ENCODE measurements at regions not wholly inside any gene's neighbourhood (a gene's known extent, or its start where the extent isn't known, plus 50 kb on each side); places are given as distances from the start of the nearest gene placed in this dataset.

DNA sequence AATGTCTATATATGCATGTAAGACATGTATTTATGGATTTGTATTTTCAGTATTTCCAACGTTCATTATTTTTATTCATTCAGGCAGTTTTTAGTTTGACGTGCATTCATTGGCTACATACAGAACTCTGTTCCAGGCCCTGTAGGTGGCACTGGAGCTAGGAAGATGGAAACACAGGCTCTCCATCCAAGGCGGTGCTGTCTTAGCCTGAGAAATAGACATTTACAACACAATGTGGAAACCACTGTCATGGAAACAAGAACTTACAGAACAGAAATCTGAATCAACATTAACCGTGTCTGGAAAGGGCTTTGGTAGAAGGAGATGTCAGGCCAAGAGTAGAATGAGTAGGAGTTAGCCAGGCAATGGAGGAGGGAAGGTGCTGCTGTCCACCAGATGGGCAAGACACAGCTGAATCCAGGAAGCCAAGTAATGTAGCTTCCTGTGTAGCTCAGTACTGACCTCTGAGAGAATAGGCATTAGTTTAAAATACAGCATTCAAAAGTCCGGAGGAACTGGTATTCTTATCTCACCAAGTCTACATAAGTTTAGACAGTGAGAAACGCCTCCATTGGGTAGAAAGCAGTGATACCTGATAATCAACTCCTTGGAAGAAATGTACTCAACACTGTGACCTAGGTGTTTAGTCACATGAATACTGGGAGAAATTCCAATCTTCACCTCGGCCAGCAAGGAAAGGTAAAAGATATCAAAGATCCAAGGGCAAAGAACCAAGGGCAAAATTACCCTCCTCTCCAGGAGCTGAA, 388.6 kb upstream of the CDH6 start:
- H3K23me2 ChIP-seq (ENCODE audit: insufficient read length, low read depth, low read length, poor library complexity, severe bottlenecking): no peaks in the 10 kb centered on the region
- H3K9me3 ChIP-seq (ENCODE audit: control insufficient read depth, low read depth, low read length): no peaks in the 10 kb centered on the region
- H3K9ac ChIP-seq (ENCODE audit: extremely low read depth, insufficient read length, low read length): no peak overlapping the region
- no peak overlapping the region for H2BK15ac ChIP-seq (ENCODE audit: low read depth, low read length)
- no peak overlapping the region for H3K18ac ChIP-seq (ENCODE audit: insufficient read length, low read depth, low read length)
- H3K27ac Mint-ChIP-seq: peak overlapping the region in 1 of 3 experiments; percentile 12; a peak in 1 of 7 replicates
- no peak overlapping the region for H2AFZ ChIP-seq (ENCODE audit: low read length)
- H4K5ac ChIP-seq (ENCODE audit: insufficient read length, low read depth, low read length): no peak overlapping the region
- DNase-seq: peak; percentile 34
- H2BK12ac ChIP-seq (ENCODE audit: insufficient read length, low read depth, low read length): no peak overlapping the region
- H3K4me1 Mint-ChIP-seq: peaks cover 9 to 19% of the 10 kb centered on the region in 2 experiments
- TF ChIP-seq, protein P1, sequence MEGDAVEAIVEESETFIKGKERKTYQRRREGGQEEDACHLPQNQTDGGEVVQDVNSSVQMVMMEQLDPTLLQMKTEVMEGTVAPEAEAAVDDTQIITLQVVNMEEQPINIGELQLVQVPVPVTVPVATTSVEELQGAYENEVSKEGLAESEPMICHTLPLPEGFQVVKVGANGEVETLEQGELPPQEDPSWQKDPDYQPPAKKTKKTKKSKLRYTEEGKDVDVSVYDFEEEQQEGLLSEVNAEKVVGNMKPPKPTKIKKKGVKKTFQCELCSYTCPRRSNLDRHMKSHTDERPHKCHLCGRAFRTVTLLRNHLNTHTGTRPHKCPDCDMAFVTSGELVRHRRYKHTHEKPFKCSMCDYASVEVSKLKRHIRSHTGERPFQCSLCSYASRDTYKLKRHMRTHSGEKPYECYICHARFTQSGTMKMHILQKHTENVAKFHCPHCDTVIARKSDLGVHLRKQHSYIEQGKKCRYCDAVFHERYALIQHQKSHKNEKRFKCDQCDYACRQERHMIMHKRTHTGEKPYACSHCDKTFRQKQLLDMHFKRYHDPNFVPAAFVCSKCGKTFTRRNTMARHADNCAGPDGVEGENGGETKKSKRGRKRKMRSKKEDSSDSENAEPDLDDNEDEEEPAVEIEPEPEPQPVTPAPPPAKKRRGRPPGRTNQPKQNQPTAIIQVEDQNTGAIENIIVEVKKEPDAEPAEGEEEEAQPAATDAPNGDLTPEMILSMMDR (conservative IDR thresholded peaks at IDR 0.05): peak; percentile 54
- H2BK120ac ChIP-seq (ENCODE audit: low read depth, low read length, poor library complexity, severe bottlenecking): no peak overlapping the region
- no peak overlapping the region for H3K23ac ChIP-seq (ENCODE audit: insufficient read length, low read depth, low read length)
- no peaks in the 10 kb centered on the region for H3K27me3 Mint-ChIP-seq (ENCODE audit: low read depth)
- no peaks in the 10 kb centered on the region for H3K79me2 ChIP-seq (ENCODE audit: insufficient read depth, low read length)
- peaks cover 3% of the 10 kb centered on the region; the same call in 1 of the 2 replicates for H3K4me1 ChIP-seq (ENCODE audit: insufficient read depth, low read length)
- H2AK5ac ChIP-seq (ENCODE audit: insufficient read length, low read length): no peak overlapping the region
- WGBS (ENCODE audit: extremely low coverage, insufficient read length, low lambda C conversion rate): no CpG with 5 or more reads among the region's 7 CpGs
- no peak overlapping the region for H3K4ac ChIP-seq (ENCODE audit: low read depth, low read length)
- H3K27ac ChIP-seq (ENCODE audit: insufficient read length, low read depth, low read length): no peak overlapping the region
- no peak overlapping the region for H3K4me2 ChIP-seq (ENCODE audit: insufficient read depth, insufficient read length, low read length)
- H3K36me3 Mint-ChIP-seq (ENCODE audit: insufficient read depth in 1 of 3, low read depth in 3 of 3): peaks cover 0 to 4% (median 0%) of the 10 kb centered on the region in 3 experiments; a peak in 2 of 7 replicates
- H3K4me3 Mint-ChIP-seq: no peak overlapping the region
- no peak overlapping the region for H3T11ph ChIP-seq (ENCODE audit: low read length)
- H4K20me1 ChIP-seq (ENCODE audit: control insufficient read depth, insufficient read depth, insufficient read length): no peaks in the 10 kb centered on the region
- no peak overlapping the region for H4K8ac ChIP-seq (replicated peaks; ENCODE audit: insufficient read length, low read depth, low read length)
- no peak overlapping the region for H3K56ac ChIP-seq (ENCODE audit: insufficient read length, low read depth, low read length)
- no peak overlapping the region for H2BK5ac ChIP-seq (ENCODE audit: insufficient read length, low read length)
- no peaks in the 10 kb centered on the region for H3K79me1 ChIP-seq (ENCODE audit: insufficient read depth, low read depth, low read length, poor library complexity, severe bottlenecking)
- H3K27me3 ChIP-seq (ENCODE audit: insufficient read depth, low read length): no peaks in the 10 kb centered on the region
- H4K91ac ChIP-seq (ENCODE audit: insufficient read length, low read depth, low read length): no peak overlapping the region
- H3K9me3 Mint-ChIP-seq: no peaks in the 10 kb centered on the region
- no peak overlapping the region; the same call in 1 of the 2 replicates for H3K14ac ChIP-seq (ENCODE audit: insufficient read depth, low read length)
- no peak overlapping the region for H2BK20ac ChIP-seq (ENCODE audit: low read depth, low read length, poor library complexity, severe bottlenecking)

Data from H9 (cell line).